GM08714 (cell line): ENCODE measurements at regions not wholly inside any gene's neighbourhood (a gene's known extent, or its start where the extent isn't known, plus 50 kb on each side); places are given as distances from the start of the nearest gene placed in this dataset.
"Not testable (repeated sequence)": the region's sequence is repeated elsewhere in the genome, so short reads cannot be mapped to it uniquely, and the experiment has no call there.

Experiments used
- H3K4me3 ChIP-seq: fragments of 200-500 bp; sonication (Bioruptor generic); 2 replicates; pipeline ENCODE4 v1.5.1; 2014; ENCODE audit warnings: mild to moderate bottlenecking, low read length, inconsistent platforms
- ZNF274 ChIP-seq: IDR thresholded peaks from 2 replicates; pipeline ENCODE4 v1.6.1; 2012; ENCODE audit warnings: mild to moderate bottlenecking, low read depth, low read length

- H3K4me3 ChIP-seq, result no peak overlapping the region
- TF ChIP-seq ZNF274, result no peak
These were observed 71.4 kb upstream of the GRK3 start for GRCh38 chr22:25492841-25493734.

- TF ChIP-seq ZNF274, result no peak
- no peak overlapping the region for H3K4me3 ChIP-seq
These were observed 70.7 kb upstream of the GRK3 start for GRCh38 chr22:25493794-25494193.

GRCh38 chr22:25494774-25495173 is 69.7 kb upstream of the GRK3 start:
- H3K4me3 ChIP-seq, result no peak overlapping the region

GRCh38 chr22:25495285-25495684 is 69.2 kb upstream of the GRK3 start:
- no peak overlapping the region for H3K4me3 ChIP-seq
- no peak for TF ChIP-seq ZNF274

More at GRCh38 chr22:25494774-25495173, 69.7 kb upstream of the GRK3 start:
- TF ChIP-seq ZNF274, result no peak

- H3K4me3 ChIP-seq, result no peak overlapping the region
- no peak for TF ChIP-seq ZNF274
These were observed 67.9 kb upstream of the GRK3 start for GRCh38 chr22:25496396-25497064.

GRCh38 chr22:25497181-25497641 is 67.3 kb upstream of the GRK3 start:
- no peak overlapping the region for H3K4me3 ChIP-seq
- TF ChIP-seq ZNF274, result no peak

- TF ChIP-seq ZNF274, result no peak
- H3K4me3 ChIP-seq, result no peak overlapping the region
These were observed 66.8 kb upstream of the GRK3 start for GRCh38 chr22:25497716-25498115.

- H3K4me3 ChIP-seq, result not testable (repeated sequence)
These were observed 63.8 kb upstream of the GRK3 start for GRCh38 chr22:25500671-25501070.

- H3K4me3 ChIP-seq, result not testable (repeated sequence)
These were observed 60.5 kb upstream of the GRK3 start for GRCh38 chr22:25504017-25504416.

- TF ChIP-seq ZNF274, result no peak
- H3K4me3 ChIP-seq, result no peak overlapping the region
These were observed 56.3 kb upstream of the GRK3 start for GRCh38 chr22:25508161-25508560.

- no peak overlapping the region for H3K4me3 ChIP-seq
These were observed 55.6 kb upstream of the GRK3 start for GRCh38 chr22:25508761-25509321.

GRCh38 chr22:25509374-25509791 is 55.1 kb upstream of the GRK3 start:
- H3K4me3 ChIP-seq, result no peak overlapping the region
- no peak for TF ChIP-seq ZNF274

More at GRCh38 chr22:25508761-25509321, 55.6 kb upstream of the GRK3 start:
- TF ChIP-seq ZNF274, result no peak

- TF ChIP-seq ZNF274, result no peak
- no peak overlapping the region for H3K4me3 ChIP-seq
These were observed 53.6 kb upstream of the GRK3 start for GRCh38 chr22:25510876-25511275.

- no peak overlapping the region for H3K4me3 ChIP-seq
- TF ChIP-seq ZNF274, result no peak
These were observed 52.8 kb upstream of the GRK3 start for GRCh38 chr22:25511725-25512124.

- H3K4me3 ChIP-seq, result no peak overlapping the region
- no peak for TF ChIP-seq ZNF274
These were observed 49.9 kb upstream of the GRK3 start for GRCh38 chr22:25514436-25515180.
